H9 (cell line): ENCODE measurements at regions not wholly inside any gene's neighbourhood (a gene's known extent, or its start where the extent isn't known, plus 50 kb on each side); places are given as distances from the start of the nearest gene placed in this dataset.

Experiments
- DNase-seq: peaks from one replicate; pipeline ENCODE4 v3.0.0-alpha.2; 2017
- H2AFZ ChIP-seq: one replicate; pipeline ENCODE4 v1.6.1; 2013; ENCODE audit warnings: mild to moderate bottlenecking, low read length, control low read depth, moderate library complexity
- H2AK5ac ChIP-seq: 2 replicates; pipeline ENCODE4 v1.6.1; 2013; ENCODE audit warnings: low read length, control low read depth, mixed read lengths; ENCODE audit not compliant: insufficient read length
- H2BK120ac ChIP-seq: one replicate; pipeline ENCODE4 v1.6.1; 2013; ENCODE audit warnings: low read depth, mild to moderate bottlenecking, low read length, control low read depth, inconsistent platforms; ENCODE audit not compliant: poor library complexity, severe bottlenecking
- H2BK12ac ChIP-seq: 2 replicates; pipeline ENCODE4 v1.6.1; 2013; ENCODE audit warnings: low read length, control low read depth, mixed read lengths, low read depth; ENCODE audit not compliant: insufficient read length
- H2BK15ac ChIP-seq: 2 replicates; pipeline ENCODE4 v1.6.1; 2013; ENCODE audit warnings: low read depth, low read length, control low read depth
- H2BK20ac ChIP-seq: one replicate; pipeline ENCODE4 v1.6.1; 2013; ENCODE audit warnings: low read depth, mild to moderate bottlenecking, low read length, control low read depth, inconsistent platforms; ENCODE audit not compliant: poor library complexity, severe bottlenecking
- H2BK5ac ChIP-seq: 2 replicates; pipeline ENCODE4 v1.6.1; 2013; ENCODE audit warnings: low read length, control low read depth, mixed read lengths; ENCODE audit not compliant: insufficient read length
- H3K14ac ChIP-seq: 2 replicates; pipeline ENCODE4 v1.6.1; 2013; ENCODE audit warnings: low read length, control low read depth; ENCODE audit not compliant: insufficient read depth
- H3K18ac ChIP-seq: 2 replicates; pipeline ENCODE4 v1.6.1; 2013; ENCODE audit warnings: low read depth, mild to moderate bottlenecking, mixed read lengths, low read length, control low read depth; ENCODE audit not compliant: insufficient read length
- H3K23ac ChIP-seq: 2 replicates; pipeline ENCODE4 v1.6.1; 2013; ENCODE audit warnings: low read length, control low read depth, mixed read lengths, low read depth; ENCODE audit not compliant: insufficient read length
- H3K23me2 ChIP-seq: 2 replicates; pipeline ENCODE4 v1.6.1; 2013; ENCODE audit warnings: low read depth, mild to moderate bottlenecking, mixed read lengths, low read length, control low read depth; ENCODE audit not compliant: insufficient read length, poor library complexity, severe bottlenecking
- H3K27ac ChIP-seq: 2 replicates; pipeline ENCODE4 v1.5.1; 2013; ENCODE audit warnings: low read length, control low read depth, mixed read lengths, low read depth; ENCODE audit not compliant: insufficient read length
- H3K27me3 ChIP-seq: 2 replicates; pipeline ENCODE4 v1.6.1; 2013; ENCODE audit warnings: low read length, control low read depth, inconsistent platforms; ENCODE audit not compliant: insufficient read depth
- H3K4ac ChIP-seq: 2 replicates; pipeline ENCODE4 v1.6.1; 2013; ENCODE audit warnings: low read depth, mild to moderate bottlenecking, control low read depth, inconsistent platforms, low read length, moderate library complexity
- H3K4me1 ChIP-seq: 2 replicates; pipeline ENCODE4 v1.6.1; 2013; ENCODE audit warnings: low read length, control low read depth, inconsistent platforms; ENCODE audit not compliant: insufficient read depth
- H3K4me2 ChIP-seq: 2 replicates; pipeline ENCODE4 v1.6.1; 2013; ENCODE audit warnings: low read length, control low read depth, mixed read lengths; ENCODE audit not compliant: insufficient read length, insufficient read depth
- H3K56ac ChIP-seq: 2 replicates; pipeline ENCODE4 v1.6.1; 2013; ENCODE audit warnings: low read depth, mild to moderate bottlenecking, mixed read lengths, low read length, control low read depth; ENCODE audit not compliant: insufficient read length
- H3K79me1 ChIP-seq: 2 replicates; pipeline ENCODE4 v1.6.1; 2013; ENCODE audit warnings: low read depth, mild to moderate bottlenecking, moderate library complexity, low read length, control low read depth, inconsistent platforms; ENCODE audit not compliant: insufficient read depth, poor library complexity, severe bottlenecking
- H3K79me2 ChIP-seq: 2 replicates; pipeline ENCODE4 v1.6.1; 2013; ENCODE audit warnings: low read length, control low read depth, inconsistent platforms; ENCODE audit not compliant: insufficient read depth
- H3K9ac ChIP-seq: 2 replicates; pipeline ENCODE4 v1.6.1; 2013; ENCODE audit warnings: low read length, control low read depth, mixed read lengths; ENCODE audit not compliant: insufficient read length; ENCODE audit errors: extremely low read depth
- H3K9me3 ChIP-seq: one replicate; pipeline ENCODE4 v1.6.1; 2013; ENCODE audit warnings: low read depth, low read length, inconsistent platforms; ENCODE audit not compliant: control insufficient read depth
- H3T11ph ChIP-seq: one replicate; pipeline ENCODE4 v1.6.1; 2013; ENCODE audit warnings: mild to moderate bottlenecking, low read length, control low read depth, inconsistent platforms
- H4K20me1 ChIP-seq: one replicate; pipeline ENCODE4 v1.6.1; 2013; ENCODE audit not compliant: control insufficient read depth, insufficient read length, insufficient read depth
- H4K5ac ChIP-seq: 2 replicates; pipeline ENCODE4 v1.6.1; 2013; ENCODE audit warnings: low read depth, mild to moderate bottlenecking, mixed read lengths, low read length, control low read depth; ENCODE audit not compliant: insufficient read length
- H4K8ac ChIP-seq: replicated peaks from 2 replicates; pipeline ENCODE4 v1.6.1; 2013; ENCODE audit warnings: low read length, control low read depth, mixed read lengths, low read depth; ENCODE audit not compliant: insufficient read length
- H4K91ac ChIP-seq: 2 replicates; pipeline ENCODE4 v1.6.1; 2013; ENCODE audit warnings: low read depth, mild to moderate bottlenecking, moderate library complexity, mixed read lengths, low read length, control low read depth; ENCODE audit not compliant: insufficient read length
- H3K27ac Mint-ChIP-seq, 3 experiments: 2 replicates in 2 of 3; 3 replicates in 1 of 3; pipeline ENCODE4 v1.8.0; 2020 to 2021; ENCODE audit warnings: mixed read lengths in 3 of 3, mild to moderate bottlenecking in 1 of 3, moderate library complexity in 1 of 3
- H3K27me3 Mint-ChIP-seq: 2 replicates; pipeline ENCODE4 v1.8.0; 2021; ENCODE audit warnings: low read depth, mild to moderate bottlenecking, moderate library complexity, mixed read lengths
- H3K36me3 Mint-ChIP-seq, 3 experiments: 2 replicates in 2 of 3; 3 replicates in 1 of 3; pipeline ENCODE4 v1.8.0; 2020 to 2021; ENCODE audit warnings: low read depth in 3 of 3, mixed read lengths in 3 of 3; ENCODE audit not compliant: insufficient read depth in 1 of 3
- H3K4me1 Mint-ChIP-seq, 2 experiments: 2 replicates each; pipeline ENCODE4 v1.8.0; 2020; ENCODE audit warnings: mixed read lengths in 2 of 2
- H3K4me3 Mint-ChIP-seq, 2 experiments: 2 replicates in 1 of 2; 3 replicates in 1 of 2; pipeline ENCODE4 v1.8.0; 2020 to 2021; ENCODE audit warnings: mild to moderate bottlenecking in 2 of 2, mixed read lengths in 2 of 2, moderate library complexity in 1 of 2
- H3K9me3 Mint-ChIP-seq, 2 experiments: 2 replicates in 1 of 2; 3 replicates in 1 of 2; pipeline ENCODE4 v1.8.0; 2020; ENCODE audit warnings: mild to moderate bottlenecking in 2 of 2, mixed read lengths in 2 of 2, moderate library complexity in 1 of 2
- WGBS: extraction: QIAGEN DNeasy Blood & Tissue Kit; methylation state at CpG from one replicate; pipeline ENCODE4 v1.1.7; 2013; ENCODE audit warnings: missing lambda C conversion rate, low lambda C conversion rate, mixed read lengths; ENCODE audit not compliant: insufficient read length; ENCODE audit errors: extremely low coverage; 5-methylcytosine and 5-hydroxymethylcytosine counted together
- TF ChIP-seq, protein P1 (sequence below): fragments of 200-600 bp; sonication (generic); conservative IDR thresholded peaks from 3 replicates; pipeline ENCODE4 v1.8.0; 2021; ENCODE audit warnings: antibody characterized with exemption, mild to moderate bottlenecking

DNA sequence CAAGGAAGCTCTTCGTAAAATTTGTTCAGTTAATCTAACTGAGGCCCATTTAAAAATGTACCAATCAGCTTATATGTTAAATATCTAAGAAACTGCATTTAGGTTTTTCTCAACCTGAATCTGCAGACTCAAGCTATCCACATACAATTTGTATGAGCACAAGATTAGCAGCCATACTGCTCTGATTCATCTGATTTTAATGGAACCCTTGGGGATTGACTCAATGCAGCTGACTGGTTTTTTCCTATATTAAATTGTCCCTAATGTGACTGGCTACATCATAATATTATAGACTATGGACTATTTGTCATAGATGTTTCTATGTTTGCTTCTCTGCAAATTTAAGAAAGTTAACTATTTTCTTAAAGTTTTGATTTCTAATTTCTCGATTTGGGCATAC is 451.0 kb upstream of the TUSC1 start:
- Histone ChIP-seq H2BK5ac (no peak overlapping the region), H3K79me1 (no peaks in the 10 kb centered on the region), H3K23ac (no peak overlapping the region), H3K4me2 (no peak overlapping the region), H3K79me2 (no peaks in the 10 kb centered on the region), H4K5ac (no peak overlapping the region), H3K4ac (no peak overlapping the region), H3K9ac (no peak overlapping the region), H4K8ac (no peak overlapping the region), H2BK120ac (no peak overlapping the region), H4K20me1 (no peaks in the 10 kb centered on the region), H3K9me3 (no peaks in the 10 kb centered on the region), H3K23me2 (no peaks in the 10 kb centered on the region), H3K18ac (no peak overlapping the region), H2AFZ (no peak overlapping the region), H3K56ac (no peak overlapping the region), H3K14ac (no peak overlapping the region), H2BK20ac (no peak overlapping the region), H2BK12ac (no peak overlapping the region), H4K91ac (no peak overlapping the region), H3K27me3 (no peaks in the 10 kb centered on the region), H3T11ph (no peak overlapping the region), H2AK5ac (no peak overlapping the region), H3K27ac (no peak overlapping the region), H2BK15ac (no peak overlapping the region), H3K4me1 (0 out of 2 replicates have a peak, but pooled peaks cover 4% of the 10 kb centered on the region)
- DNase-seq = no peak
- TF ChIP-seq, protein P1, sequence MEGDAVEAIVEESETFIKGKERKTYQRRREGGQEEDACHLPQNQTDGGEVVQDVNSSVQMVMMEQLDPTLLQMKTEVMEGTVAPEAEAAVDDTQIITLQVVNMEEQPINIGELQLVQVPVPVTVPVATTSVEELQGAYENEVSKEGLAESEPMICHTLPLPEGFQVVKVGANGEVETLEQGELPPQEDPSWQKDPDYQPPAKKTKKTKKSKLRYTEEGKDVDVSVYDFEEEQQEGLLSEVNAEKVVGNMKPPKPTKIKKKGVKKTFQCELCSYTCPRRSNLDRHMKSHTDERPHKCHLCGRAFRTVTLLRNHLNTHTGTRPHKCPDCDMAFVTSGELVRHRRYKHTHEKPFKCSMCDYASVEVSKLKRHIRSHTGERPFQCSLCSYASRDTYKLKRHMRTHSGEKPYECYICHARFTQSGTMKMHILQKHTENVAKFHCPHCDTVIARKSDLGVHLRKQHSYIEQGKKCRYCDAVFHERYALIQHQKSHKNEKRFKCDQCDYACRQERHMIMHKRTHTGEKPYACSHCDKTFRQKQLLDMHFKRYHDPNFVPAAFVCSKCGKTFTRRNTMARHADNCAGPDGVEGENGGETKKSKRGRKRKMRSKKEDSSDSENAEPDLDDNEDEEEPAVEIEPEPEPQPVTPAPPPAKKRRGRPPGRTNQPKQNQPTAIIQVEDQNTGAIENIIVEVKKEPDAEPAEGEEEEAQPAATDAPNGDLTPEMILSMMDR = no peak
- H3K36me3 Mint-ChIP-seq = no peaks in the 10 kb centered on the region
- H3K4me3 Mint-ChIP-seq = no peak overlapping the region
- no peak overlapping the region for H3K27ac Mint-ChIP-seq
- H3K27me3 Mint-ChIP-seq = no peaks in the 10 kb centered on the region
- H3K4me1 Mint-ChIP-seq = peaks cover 5% of the 10 kb centered on the region in 2 experiments
- no CpG with 5 or more reads among the region's 2 CpGs for WGBS
- no peaks in the 10 kb centered on the region for H3K9me3 Mint-ChIP-seq
